ENCODE measurements at regions not wholly inside any gene's neighbourhood (a gene's known extent, or its start where the extent isn't known, plus 50 kb on each side); places are given as distances from the start of the nearest gene placed in this dataset.
"Not testable (repeated sequence)": the region's sequence is repeated elsewhere in the genome, so short reads cannot be mapped to it uniquely, and the experiment has no call there.

DNA sequence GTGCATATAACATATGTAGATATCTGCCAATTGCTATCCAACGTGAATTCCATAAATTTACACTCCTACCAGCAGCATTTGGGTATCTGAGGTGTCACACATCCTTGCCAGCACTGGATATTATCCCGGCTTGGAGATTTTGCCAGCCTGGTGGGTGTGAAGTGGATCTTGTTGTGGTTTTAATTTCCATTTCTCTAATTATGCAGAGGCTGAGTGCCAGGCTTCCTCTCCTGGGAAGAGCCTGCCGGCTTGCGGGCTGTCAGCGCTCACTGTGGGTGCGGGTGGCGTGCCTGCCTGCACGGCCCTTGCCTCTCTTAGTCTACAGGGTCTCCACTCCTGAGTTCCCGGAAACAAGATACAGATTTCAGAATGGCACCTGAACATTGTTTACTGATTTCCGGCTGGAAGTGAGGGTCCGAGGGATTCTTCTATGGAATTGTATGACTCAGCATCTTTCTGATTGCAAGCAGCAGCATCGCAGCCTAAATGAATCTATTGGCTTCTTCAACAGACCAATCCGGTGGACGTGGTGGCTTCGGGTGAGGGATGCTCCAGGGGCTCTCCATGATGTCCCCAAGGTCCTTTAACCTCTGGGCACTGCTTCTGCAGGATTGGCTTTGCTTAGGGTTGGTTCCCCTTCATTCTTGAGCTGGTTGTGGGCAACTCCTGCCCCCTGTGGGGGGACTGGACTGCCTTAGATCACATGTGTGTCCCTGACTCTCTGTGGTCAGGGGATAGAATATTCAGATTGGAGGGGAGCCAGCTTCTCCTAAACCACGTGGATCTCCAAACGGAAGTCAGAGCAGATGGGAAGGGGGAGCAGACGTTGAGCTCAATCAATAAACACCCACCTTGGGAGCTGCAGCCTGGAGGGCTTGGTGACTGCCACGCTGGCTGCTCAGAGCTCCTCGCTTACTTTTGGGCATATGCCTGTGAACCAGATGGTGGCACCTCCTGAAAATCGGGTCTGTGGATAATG is 58.0 kb upstream of the LRPAP1 start:
- H3K4me1 Mint-ChIP-seq, H3K9me3 Mint-ChIP-seq, H3K4me3 Mint-ChIP-seq, H3K27me3 Mint-ChIP-seq, H3K27ac Mint-ChIP-seq, H3K36me3 Mint-ChIP-seq: not testable (repeated sequence)

- not testable (repeated sequence) for H3K4me3 Mint-ChIP-seq, H3K36me3 Mint-ChIP-seq, H3K9me3 Mint-ChIP-seq, H3K27ac Mint-ChIP-seq, H3K4me1 Mint-ChIP-seq, H3K27me3 Mint-ChIP-seq
Measured at GRCh38 chr4:3589379-3589778, 57.2 kb upstream of the LRPAP1 start.

DNA sequence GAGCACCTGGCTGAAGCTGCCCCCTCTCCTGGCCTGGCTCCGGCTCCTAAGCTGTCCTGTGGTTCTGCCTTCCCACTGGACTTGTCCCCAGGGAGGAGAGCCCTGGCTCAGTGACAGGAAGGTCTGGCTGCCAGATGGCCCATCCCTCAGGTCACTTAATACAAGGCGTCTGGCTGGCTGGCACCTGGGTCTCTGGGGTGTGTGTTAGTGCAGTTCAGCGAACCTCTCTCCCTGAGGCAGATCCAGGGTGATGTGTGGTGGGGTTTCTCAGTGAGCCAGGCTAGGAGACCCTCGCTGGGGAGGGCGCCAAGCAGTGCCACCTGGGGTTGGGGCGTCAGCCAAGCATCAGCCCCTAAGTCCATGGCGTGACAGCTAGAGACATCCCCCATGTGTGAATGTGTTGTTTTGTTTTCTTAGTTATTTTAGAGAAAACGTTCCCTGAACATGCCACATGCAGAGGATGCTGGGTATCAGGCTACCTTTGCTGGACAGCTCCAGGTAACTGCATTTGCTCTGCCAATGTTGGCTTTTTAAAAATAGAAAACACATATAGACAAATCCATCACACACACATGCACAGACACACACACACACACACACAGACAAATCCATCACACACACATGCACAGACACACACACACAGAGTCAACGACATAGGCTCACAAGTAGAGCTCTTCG is 56.4 kb upstream of the LRPAP1 start:
- not testable (repeated sequence) for H3K36me3 Mint-ChIP-seq, H3K27ac Mint-ChIP-seq, H3K27me3 Mint-ChIP-seq, H3K9me3 Mint-ChIP-seq, H3K4me3 Mint-ChIP-seq, H3K4me1 Mint-ChIP-seq

DNA sequence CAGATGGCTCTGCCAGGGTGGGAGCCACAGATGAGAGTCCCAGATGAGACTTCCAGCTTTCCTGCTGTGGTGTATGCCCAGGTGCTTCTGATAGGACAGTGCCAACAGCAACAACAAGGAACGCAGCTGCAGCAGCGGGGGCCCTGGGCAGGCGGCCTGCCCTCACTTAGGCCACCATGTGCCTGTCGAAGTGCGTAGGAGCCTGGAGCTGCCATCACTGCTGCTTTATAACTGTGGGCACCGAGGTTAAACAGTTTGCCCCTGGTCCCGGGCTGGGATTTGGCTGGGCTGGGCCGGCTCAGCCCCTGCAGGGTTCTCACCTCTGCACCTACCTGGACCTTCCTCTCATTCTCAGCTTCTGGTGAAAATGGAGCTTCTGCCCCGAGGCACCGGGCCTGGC is 54.4 kb upstream of the LRPAP1 start:
- H3K36me3 Mint-ChIP-seq, H3K27me3 Mint-ChIP-seq, H3K9me3 Mint-ChIP-seq, H3K4me1 Mint-ChIP-seq, H3K4me3 Mint-ChIP-seq, H3K27ac Mint-ChIP-seq: not testable (repeated sequence)

- not testable (repeated sequence) for H3K9me3 Mint-ChIP-seq, H3K27ac Mint-ChIP-seq, H3K36me3 Mint-ChIP-seq, H3K4me1 Mint-ChIP-seq, H3K27me3 Mint-ChIP-seq, H3K4me3 Mint-ChIP-seq
Measured at GRCh38 chr4:3585567-3585966, 53.3 kb upstream of the LRPAP1 start.

- Mint-ChIP-seq H3K4me1 (peaks cover 0 to 2% (median 1%) of the 10 kb centered on the region in 3 donors), H3K36me3 (no peaks in the 10 kb centered on the region), H3K27me3 (peaks cover 2% of the 10 kb centered on the region), H3K4me3 (no peak overlapping the region), H3K9me3 (peaks cover 0 to 4% (median 0%) of the 10 kb centered on the region in 3 donors), H3K27ac (no peak overlapping the region)
Measured at GRCh38 chr4:3582091-3582475, 49.9 kb upstream of the LRPAP1 start.

Measured in IgD-negative memory B cell (primary cell).